ENCODE measurements at regions not wholly inside any gene's neighbourhood (a gene's known extent, or its start where the extent isn't known, plus 50 kb on each side); places are given as distances from the start of the nearest gene placed in this dataset.
"Not testable (repeated sequence)": the region's sequence is repeated elsewhere in the genome, so short reads cannot be mapped to it uniquely, and the experiment has no call there.

DNA sequence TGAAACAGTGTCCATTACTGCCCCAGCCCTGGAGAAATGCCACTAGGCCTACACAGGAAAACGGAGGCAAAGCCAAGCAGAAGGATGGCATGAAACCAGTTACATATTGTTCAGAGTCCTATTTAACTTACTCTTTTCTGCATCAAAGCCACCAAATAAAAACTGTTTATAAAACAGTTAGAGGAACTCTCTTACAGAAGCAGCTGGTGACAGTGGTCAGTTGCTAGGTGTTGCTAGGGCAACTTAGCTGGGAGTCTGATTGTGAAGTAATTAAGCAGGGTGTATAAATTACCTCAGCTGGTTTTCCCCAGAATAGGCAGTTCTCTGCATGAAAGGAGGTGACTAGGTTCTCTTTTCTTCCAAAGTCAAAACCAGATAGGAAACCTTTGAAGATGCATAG lies 115.6 kb upstream of the ZBED5 start:
- Histone ChIP-seq H3K36me3 (ENCODE audit: control insufficient read depth in 2 of 2, insufficient read depth in 2 of 2, low read length in 1 of 2) (no peaks in the 10 kb centered on the region), H3K4me1 (ENCODE audit: control insufficient read depth in 2 of 2, insufficient read depth in 2 of 2, low read length in 1 of 2) (no peaks in the 10 kb centered on the region), H3K9me3 (ENCODE audit: control insufficient read depth in 2 of 2, insufficient read depth in 1 of 2, low read depth in 1 of 2, low read length in 1 of 2) (peaks cover 0 to 3% of the 10 kb centered on the region in 2 donors), H3K4me3 (ENCODE audit: low read depth in 1 of 2, low read length in 2 of 2) (no peak overlapping the region), H3K27me3 (ENCODE audit: control insufficient read depth in 1 of 2, insufficient read depth in 2 of 2, low read length in 2 of 2) (no peaks in the 10 kb centered on the region), H3K27ac (ENCODE audit: low read depth in 2 of 2, low read length in 1 of 2) (no peak overlapping the region)
- 49 to 70% methylated on average over 1 of the region's 1 CpG for WGBS, 2 donors

DNA sequence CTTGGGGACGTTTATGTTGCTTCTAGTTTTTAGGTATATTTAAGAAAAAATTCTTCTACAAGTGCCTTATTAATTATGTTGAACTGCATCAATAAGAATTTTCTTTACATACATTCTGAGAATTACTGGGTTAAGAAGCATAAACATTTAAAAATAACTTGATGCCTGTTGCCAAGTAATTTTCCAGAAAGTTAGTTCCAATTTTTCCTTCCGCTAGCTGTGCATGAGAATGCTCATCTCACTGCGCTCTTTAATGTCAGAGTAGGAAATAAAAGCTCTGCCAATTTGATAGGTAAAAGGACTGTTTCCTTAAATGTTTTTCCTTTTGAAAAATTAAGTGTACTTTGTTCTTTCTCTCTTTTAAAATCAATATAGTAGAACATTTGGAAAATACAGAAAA lies 113.1 kb upstream of the ZBED5 start:
- Histone ChIP-seq H3K4me3 (ENCODE audit: low read depth in 1 of 2, low read length in 2 of 2) (no peak overlapping the region), H3K27me3 (ENCODE audit: control insufficient read depth in 1 of 2, insufficient read depth in 2 of 2, low read length in 2 of 2) (no peaks in the 10 kb centered on the region), H3K27ac (ENCODE audit: low read depth in 2 of 2, low read length in 1 of 2) (no peak overlapping the region), H3K4me1 (ENCODE audit: control insufficient read depth in 2 of 2, insufficient read depth in 2 of 2, low read length in 1 of 2) (no peaks in the 10 kb centered on the region), H3K9me3 (ENCODE audit: control insufficient read depth in 2 of 2, insufficient read depth in 1 of 2, low read depth in 1 of 2, low read length in 1 of 2) (peaks cover 0 to 3% of the 10 kb centered on the region in 2 donors), H3K36me3 (ENCODE audit: control insufficient read depth in 2 of 2, insufficient read depth in 2 of 2, low read length in 1 of 2) (no peaks in the 10 kb centered on the region)
- WGBS, 2 donors = 67 to 69% methylated on average over 3 of the region's 3 CpGs

DNA sequence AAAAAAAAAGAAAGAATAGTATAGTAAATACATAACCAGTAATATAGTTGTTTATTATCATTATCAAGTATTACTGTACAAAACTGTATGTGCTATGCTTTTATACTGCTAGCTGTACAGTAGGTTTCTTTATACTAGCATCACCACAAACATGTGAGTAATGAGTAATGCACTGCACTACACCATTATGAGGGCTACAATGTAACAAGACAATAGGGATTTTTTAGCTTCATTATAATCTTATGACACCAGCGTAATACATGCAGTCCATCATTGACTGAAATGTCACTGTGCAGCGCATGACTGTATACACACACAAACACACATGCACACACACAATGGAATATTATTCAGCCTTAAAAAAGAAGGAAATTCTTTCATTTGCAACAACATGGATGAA lies 111.5 kb upstream of the ZBED5 start:
- H3K4me3 ChIP-seq (ENCODE audit: low read depth in 1 of 2, low read length in 2 of 2) = no peak overlapping the region
- no peaks in the 10 kb centered on the region for H3K36me3 ChIP-seq (ENCODE audit: control insufficient read depth in 2 of 2, insufficient read depth in 2 of 2, low read length in 1 of 2)
- no peaks in the 10 kb centered on the region for H3K4me1 ChIP-seq (ENCODE audit: control insufficient read depth in 2 of 2, insufficient read depth in 2 of 2, low read length in 1 of 2)
- H3K9me3 ChIP-seq (ENCODE audit: control insufficient read depth in 2 of 2, insufficient read depth in 1 of 2, low read depth in 1 of 2, low read length in 1 of 2) = no peaks in the 10 kb centered on the region
- no peaks in the 10 kb centered on the region for H3K27me3 ChIP-seq (ENCODE audit: control insufficient read depth in 1 of 2, insufficient read depth in 2 of 2, low read length in 2 of 2)
- 94 to 98% methylated on average over 2 of the region's 2 CpGs for WGBS, 2 donors
- no peak overlapping the region for H3K27ac ChIP-seq (ENCODE audit: low read depth in 2 of 2, low read length in 1 of 2)

DNA sequence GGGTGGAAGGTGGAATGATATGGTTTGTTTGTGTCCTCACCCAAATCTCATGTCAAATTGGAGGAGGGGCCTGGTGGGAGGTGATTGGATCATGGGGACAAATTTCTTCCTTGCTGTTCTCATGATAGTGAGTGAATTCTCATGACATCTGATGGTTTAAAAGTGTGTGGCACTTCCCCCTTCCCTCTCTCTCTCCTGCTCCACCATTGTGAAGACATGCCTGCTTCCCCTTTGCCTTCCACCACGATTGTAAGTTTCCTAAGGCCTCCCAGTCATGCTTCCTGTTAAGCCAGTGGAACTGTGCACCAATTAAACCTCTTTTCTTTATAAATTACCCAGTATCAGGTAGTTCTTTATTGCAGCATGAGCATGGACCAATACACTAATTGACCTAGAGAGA lies 99.0 kb upstream of the ZBED5 start:
- not testable (repeated sequence) for H3K9me3 ChIP-seq (ENCODE audit: control insufficient read depth in 2 of 2, insufficient read depth in 1 of 2, low read depth in 1 of 2, low read length in 1 of 2); H3K4me1 ChIP-seq (ENCODE audit: control insufficient read depth in 2 of 2, insufficient read depth in 2 of 2, low read length in 1 of 2); H3K27ac ChIP-seq (ENCODE audit: low read depth in 2 of 2, low read length in 1 of 2); H3K27me3 ChIP-seq (ENCODE audit: control insufficient read depth in 1 of 2, insufficient read depth in 2 of 2, low read length in 2 of 2); H3K4me3 ChIP-seq (ENCODE audit: low read depth in 1 of 2, low read length in 2 of 2); H3K36me3 ChIP-seq (ENCODE audit: control insufficient read depth in 2 of 2, insufficient read depth in 2 of 2, low read length in 1 of 2)
- 56 to 62% methylated on average over 1 of the region's 1 CpG for WGBS, 2 donors

DNA sequence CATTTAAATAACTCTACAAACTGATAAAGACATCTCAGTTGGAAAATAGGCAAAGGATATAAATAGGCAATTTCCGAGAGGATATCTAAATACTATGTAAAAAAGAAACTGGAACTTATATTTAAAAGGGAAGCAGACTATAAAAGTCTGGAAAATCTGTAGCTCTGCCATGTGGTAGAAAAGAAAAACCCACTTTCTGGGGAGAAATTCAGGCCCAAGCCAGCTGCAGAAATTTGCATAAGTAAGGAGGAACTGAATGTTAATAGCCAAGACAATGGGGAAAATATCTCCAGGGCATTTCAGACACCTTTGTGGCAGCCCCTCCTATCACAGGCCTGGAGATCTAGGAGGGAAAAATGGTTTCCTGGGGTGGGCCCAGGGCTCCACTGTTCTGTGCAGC lies 97.8 kb upstream of the ZBED5 start:
- Histone ChIP-seq H3K4me1 (ENCODE audit: control insufficient read depth in 2 of 2, insufficient read depth in 2 of 2, low read length in 1 of 2) (no peaks in the 10 kb centered on the region), H3K27ac (ENCODE audit: low read depth in 2 of 2, low read length in 1 of 2) (no peak overlapping the region), H3K36me3 (ENCODE audit: control insufficient read depth in 2 of 2, insufficient read depth in 2 of 2, low read length in 1 of 2) (no peaks in the 10 kb centered on the region), H3K27me3 (ENCODE audit: control insufficient read depth in 1 of 2, insufficient read depth in 2 of 2, low read length in 2 of 2) (no peaks in the 10 kb centered on the region), H3K4me3 (ENCODE audit: low read depth in 1 of 2, low read length in 2 of 2) (no peak overlapping the region), H3K9me3 (ENCODE audit: control insufficient read depth in 2 of 2, insufficient read depth in 1 of 2, low read depth in 1 of 2, low read length in 1 of 2) (no peaks in the 10 kb centered on the region)
- WGBS, 2 donors = 84 to 90% methylated on average over 1 of the region's 1 CpG

DNA sequence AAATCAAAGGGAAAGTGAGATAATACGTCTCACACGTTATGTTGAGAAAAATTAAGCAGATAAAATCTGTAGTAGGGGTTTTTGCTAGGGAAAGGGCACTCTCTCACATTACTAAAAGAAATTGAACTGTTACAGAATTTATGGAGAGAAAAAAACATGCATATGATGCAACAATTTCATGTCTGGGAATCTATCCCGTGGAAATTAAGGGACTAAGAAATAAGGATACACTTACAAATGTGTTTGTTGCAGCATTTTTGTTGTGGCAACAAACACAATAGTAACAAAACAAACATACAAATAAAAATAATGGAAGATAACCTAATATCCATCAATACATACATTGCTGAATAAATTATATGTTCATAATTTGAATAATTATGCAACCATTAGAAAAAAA lies 96.3 kb upstream of the ZBED5 start:
- WGBS, 2 donors = 79 to 87% methylated on average over 3 of the region's 3 CpGs
- Histone ChIP-seq H3K4me3 (ENCODE audit: low read depth in 1 of 2, low read length in 2 of 2) (no peak overlapping the region), H3K27me3 (ENCODE audit: control insufficient read depth in 1 of 2, insufficient read depth in 2 of 2, low read length in 2 of 2) (no peaks in the 10 kb centered on the region), H3K27ac (ENCODE audit: low read depth in 2 of 2, low read length in 1 of 2) (no peak overlapping the region), H3K36me3 (ENCODE audit: control insufficient read depth in 2 of 2, insufficient read depth in 2 of 2, low read length in 1 of 2) (no peaks in the 10 kb centered on the region), H3K9me3 (ENCODE audit: control insufficient read depth in 2 of 2, insufficient read depth in 1 of 2, low read depth in 1 of 2, low read length in 1 of 2) (no peaks in the 10 kb centered on the region), H3K4me1 (ENCODE audit: control insufficient read depth in 2 of 2, insufficient read depth in 2 of 2, low read length in 1 of 2) (no peaks in the 10 kb centered on the region)

DNA sequence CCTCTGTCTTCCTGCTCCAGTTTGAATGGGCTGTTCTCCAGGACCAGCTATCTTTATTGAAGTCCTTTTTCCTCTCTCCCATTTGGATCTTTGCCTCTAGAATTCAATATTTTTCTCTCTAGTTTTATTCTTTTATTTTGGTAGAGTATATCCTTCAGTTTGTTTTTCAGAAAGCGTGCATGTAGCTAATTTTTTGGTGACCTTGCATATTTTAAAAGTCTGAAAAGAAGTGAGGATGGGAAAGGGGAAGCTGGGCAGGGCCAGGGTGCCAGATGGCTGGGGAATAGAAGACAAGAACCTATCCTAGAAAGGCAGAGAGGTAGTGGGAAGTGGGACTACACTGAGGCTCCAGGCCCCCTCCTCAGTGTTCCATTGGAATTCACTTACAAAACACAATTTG lies 95.0 kb upstream of the ZBED5 start:
- H3K27ac ChIP-seq (ENCODE audit: low read depth in 2 of 2, low read length in 1 of 2) = no peak overlapping the region
- no peak overlapping the region for H3K4me3 ChIP-seq (ENCODE audit: low read depth in 1 of 2, low read length in 2 of 2)
- H3K27me3 ChIP-seq (ENCODE audit: control insufficient read depth in 1 of 2, insufficient read depth in 2 of 2, low read length in 2 of 2) = no peaks in the 10 kb centered on the region
- H3K4me1 ChIP-seq (ENCODE audit: control insufficient read depth in 2 of 2, insufficient read depth in 2 of 2, low read length in 1 of 2) = no peaks in the 10 kb centered on the region
- H3K36me3 ChIP-seq (ENCODE audit: control insufficient read depth in 2 of 2, insufficient read depth in 2 of 2, low read length in 1 of 2) = no peaks in the 10 kb centered on the region
- H3K9me3 ChIP-seq (ENCODE audit: control insufficient read depth in 2 of 2, insufficient read depth in 1 of 2, low read depth in 1 of 2, low read length in 1 of 2) = no peaks in the 10 kb centered on the region
- WGBS, 2 donors = 10 to 61% methylated on average over 1 of the region's 1 CpG

DNA sequence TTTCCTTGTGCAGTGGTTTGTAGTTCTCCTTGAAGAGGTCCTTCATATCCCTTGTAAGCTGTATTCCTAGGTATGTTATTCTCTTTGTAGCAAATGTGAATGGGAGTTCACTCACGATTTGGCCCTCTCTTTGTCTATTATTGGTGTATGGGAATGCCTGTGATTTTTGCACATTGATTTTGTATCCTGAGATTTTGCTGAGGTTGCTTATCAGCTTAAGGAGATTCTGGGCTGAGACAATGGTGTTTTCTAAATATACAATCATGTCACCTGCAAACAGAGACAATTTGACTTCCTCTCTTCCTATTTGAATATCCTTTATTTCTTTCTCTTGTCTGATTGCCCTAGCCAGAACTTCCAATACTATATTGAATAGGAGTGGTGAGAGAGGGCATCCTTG lies 90.1 kb upstream of the ZBED5 start:
- not testable (repeated sequence) for H3K27me3 ChIP-seq (ENCODE audit: control insufficient read depth in 1 of 2, insufficient read depth in 2 of 2, low read length in 2 of 2); H3K4me3 ChIP-seq (ENCODE audit: low read depth in 1 of 2, low read length in 2 of 2); H3K36me3 ChIP-seq (ENCODE audit: control insufficient read depth in 2 of 2, insufficient read depth in 2 of 2, low read length in 1 of 2); H3K9me3 ChIP-seq (ENCODE audit: control insufficient read depth in 2 of 2, insufficient read depth in 1 of 2, low read depth in 1 of 2, low read length in 1 of 2); H3K4me1 ChIP-seq (ENCODE audit: control insufficient read depth in 2 of 2, insufficient read depth in 2 of 2, low read length in 1 of 2); H3K27ac ChIP-seq (ENCODE audit: low read depth in 2 of 2, low read length in 1 of 2)
- 77 to 81% methylated on average over 1 of the region's 1 CpG for WGBS, 2 donors

DNA sequence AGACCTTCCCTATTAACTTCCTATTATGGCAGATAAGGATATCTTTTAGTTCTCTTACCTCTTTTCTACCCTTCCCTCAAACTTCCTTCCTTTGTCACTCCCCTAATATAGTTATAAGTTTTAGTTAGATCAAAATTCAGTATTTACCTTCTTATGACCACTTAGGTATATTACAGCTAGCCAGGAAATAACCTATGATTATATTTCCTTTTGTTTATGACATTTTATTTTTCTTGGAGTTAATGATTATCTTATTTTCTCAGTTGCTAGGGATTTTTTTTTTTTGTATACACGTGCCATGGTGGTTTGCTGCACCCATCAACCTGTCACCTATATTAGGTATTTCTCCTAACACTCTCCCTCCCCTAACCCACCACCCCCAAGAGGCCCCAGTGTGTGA lies 88.2 kb upstream of the ZBED5 start:
- no peaks in the 10 kb centered on the region for H3K9me3 ChIP-seq (ENCODE audit: control insufficient read depth in 2 of 2, insufficient read depth in 1 of 2, low read depth in 1 of 2, low read length in 1 of 2)
- H3K27ac ChIP-seq (ENCODE audit: low read depth in 2 of 2, low read length in 1 of 2) = no peak overlapping the region
- H3K4me3 ChIP-seq (ENCODE audit: low read depth in 1 of 2, low read length in 2 of 2) = no peak overlapping the region
- no peaks in the 10 kb centered on the region for H3K27me3 ChIP-seq (ENCODE audit: control insufficient read depth in 1 of 2, insufficient read depth in 2 of 2, low read length in 2 of 2)
- 52 to 80% methylated on average over 1 of the region's 1 CpG for WGBS, 2 donors
- no peaks in the 10 kb centered on the region for H3K4me1 ChIP-seq (ENCODE audit: control insufficient read depth in 2 of 2, insufficient read depth in 2 of 2, low read length in 1 of 2)
- H3K36me3 ChIP-seq (ENCODE audit: control insufficient read depth in 2 of 2, insufficient read depth in 2 of 2, low read length in 1 of 2) = no peaks in the 10 kb centered on the region

DNA sequence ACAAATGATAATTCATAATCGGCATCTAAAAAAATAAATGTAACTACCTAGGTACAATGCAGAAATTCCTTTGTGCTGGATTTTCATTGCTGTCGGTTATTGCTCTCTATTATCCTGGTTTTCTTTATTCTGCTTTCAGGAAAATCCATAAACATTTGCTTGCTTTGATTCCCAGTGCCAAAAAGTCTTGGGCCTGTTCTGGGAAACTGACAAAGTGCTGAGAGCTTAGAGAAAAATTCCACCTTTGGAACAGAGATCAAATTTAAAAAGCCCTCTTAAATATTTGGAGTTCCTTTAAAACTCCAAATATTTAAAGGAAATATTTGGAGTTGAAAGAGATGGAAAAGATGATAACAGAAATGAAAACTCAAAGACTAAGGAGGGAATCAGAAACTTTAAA lies 87.3 kb upstream of the ZBED5 start:
- no peaks in the 10 kb centered on the region for H3K4me1 ChIP-seq (ENCODE audit: control insufficient read depth in 2 of 2, insufficient read depth in 2 of 2, low read length in 1 of 2)
- H3K27me3 ChIP-seq (ENCODE audit: control insufficient read depth in 1 of 2, insufficient read depth in 2 of 2, low read length in 2 of 2) = no peaks in the 10 kb centered on the region
- H3K4me3 ChIP-seq (ENCODE audit: low read depth in 1 of 2, low read length in 2 of 2) = no peak overlapping the region
- no peaks in the 10 kb centered on the region for H3K9me3 ChIP-seq (ENCODE audit: control insufficient read depth in 2 of 2, insufficient read depth in 1 of 2, low read depth in 1 of 2, low read length in 1 of 2)
- no peaks in the 10 kb centered on the region for H3K36me3 ChIP-seq (ENCODE audit: control insufficient read depth in 2 of 2, insufficient read depth in 2 of 2, low read length in 1 of 2)
- H3K27ac ChIP-seq (ENCODE audit: low read depth in 2 of 2, low read length in 1 of 2) = no peak overlapping the region
- 52 to 71% methylated on average over 2 of the region's 2 CpGs for WGBS, 2 donors
